ENCODE measurements at regions not wholly inside any gene's neighbourhood (a gene's known extent, or its start where the extent isn't known, plus 50 kb on each side); places are given as distances from the start of the nearest gene placed in this dataset.

DNA sequence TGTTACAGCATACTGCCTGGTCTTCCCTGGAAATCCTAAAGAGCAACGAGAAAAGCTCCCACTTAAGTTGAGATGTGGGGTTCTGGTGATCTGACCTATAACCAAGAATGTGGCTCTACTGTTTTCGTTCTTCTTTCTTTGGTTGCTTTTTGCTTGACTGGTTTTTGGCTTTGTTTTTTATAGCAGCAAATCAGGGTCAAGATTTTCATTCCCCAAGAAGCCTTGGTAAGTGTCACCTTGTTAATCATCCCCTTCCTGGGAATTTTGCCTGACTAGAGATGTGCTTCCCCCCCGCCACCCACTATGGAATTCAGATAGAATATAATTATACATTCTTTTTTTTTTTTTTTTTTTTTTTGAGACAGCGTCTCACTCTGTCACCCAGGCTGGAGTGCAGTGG lies 116.7 kb upstream of the FOXN3 start:
- Histone ChIP-seq H3K27me3 (no peaks in the 10 kb centered on the region), H3K27ac (no peak overlapping the region), H3K9me3 (no peaks in the 10 kb centered on the region), H3K36me3 (no peaks in the 10 kb centered on the region), H3K4me3 (no peak overlapping the region), H3K4me1 (peaks cover 0 to 14% (median 6%) of the 10 kb centered on the region in 4 donors)
- intact Hi-C loops (cut with DNase I; ENCODE audit: low total_unique reads), result no loop called here
- DNase-seq, result no peak
- TF ChIP-seq, protein P1, sequence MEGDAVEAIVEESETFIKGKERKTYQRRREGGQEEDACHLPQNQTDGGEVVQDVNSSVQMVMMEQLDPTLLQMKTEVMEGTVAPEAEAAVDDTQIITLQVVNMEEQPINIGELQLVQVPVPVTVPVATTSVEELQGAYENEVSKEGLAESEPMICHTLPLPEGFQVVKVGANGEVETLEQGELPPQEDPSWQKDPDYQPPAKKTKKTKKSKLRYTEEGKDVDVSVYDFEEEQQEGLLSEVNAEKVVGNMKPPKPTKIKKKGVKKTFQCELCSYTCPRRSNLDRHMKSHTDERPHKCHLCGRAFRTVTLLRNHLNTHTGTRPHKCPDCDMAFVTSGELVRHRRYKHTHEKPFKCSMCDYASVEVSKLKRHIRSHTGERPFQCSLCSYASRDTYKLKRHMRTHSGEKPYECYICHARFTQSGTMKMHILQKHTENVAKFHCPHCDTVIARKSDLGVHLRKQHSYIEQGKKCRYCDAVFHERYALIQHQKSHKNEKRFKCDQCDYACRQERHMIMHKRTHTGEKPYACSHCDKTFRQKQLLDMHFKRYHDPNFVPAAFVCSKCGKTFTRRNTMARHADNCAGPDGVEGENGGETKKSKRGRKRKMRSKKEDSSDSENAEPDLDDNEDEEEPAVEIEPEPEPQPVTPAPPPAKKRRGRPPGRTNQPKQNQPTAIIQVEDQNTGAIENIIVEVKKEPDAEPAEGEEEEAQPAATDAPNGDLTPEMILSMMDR (IDR thresholded peaks at IDR 0.05), result no peak

DNA sequence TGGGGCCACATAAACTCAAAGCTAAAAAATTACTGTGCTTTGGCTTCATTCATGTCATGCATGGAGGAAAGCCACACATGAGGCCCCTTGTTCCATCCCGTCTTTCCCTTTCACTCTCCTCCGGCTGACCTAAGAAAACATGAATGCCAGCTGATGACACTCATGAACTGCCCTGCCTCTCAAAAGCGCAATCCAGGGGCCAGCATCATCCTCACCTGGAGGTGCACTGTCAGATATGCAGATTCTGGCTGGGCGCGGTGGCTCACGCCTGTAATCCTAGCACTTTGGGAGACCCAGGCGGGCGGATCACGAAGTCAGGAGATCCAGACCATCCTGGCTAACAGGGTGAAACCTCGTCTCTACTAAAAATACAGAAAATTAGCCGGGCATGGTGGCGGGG lies 116.1 kb upstream of the FOXN3 start:
- Histone ChIP-seq H3K4me3 (no peak overlapping the region), H3K4me1 (peaks cover 0 to 14% (median 6%) of the 10 kb centered on the region in 4 donors), H3K36me3 (no peaks in the 10 kb centered on the region), H3K9me3 (no peaks in the 10 kb centered on the region), H3K27me3 (no peaks in the 10 kb centered on the region), H3K27ac (no peak overlapping the region)
- intact Hi-C loops (cut with DNase I; ENCODE audit: low total_unique reads), result no loop called here
- DNase-seq, result no peak
- TF ChIP-seq, protein P1 (IDR thresholded peaks at IDR 0.05), result no peak

DNA sequence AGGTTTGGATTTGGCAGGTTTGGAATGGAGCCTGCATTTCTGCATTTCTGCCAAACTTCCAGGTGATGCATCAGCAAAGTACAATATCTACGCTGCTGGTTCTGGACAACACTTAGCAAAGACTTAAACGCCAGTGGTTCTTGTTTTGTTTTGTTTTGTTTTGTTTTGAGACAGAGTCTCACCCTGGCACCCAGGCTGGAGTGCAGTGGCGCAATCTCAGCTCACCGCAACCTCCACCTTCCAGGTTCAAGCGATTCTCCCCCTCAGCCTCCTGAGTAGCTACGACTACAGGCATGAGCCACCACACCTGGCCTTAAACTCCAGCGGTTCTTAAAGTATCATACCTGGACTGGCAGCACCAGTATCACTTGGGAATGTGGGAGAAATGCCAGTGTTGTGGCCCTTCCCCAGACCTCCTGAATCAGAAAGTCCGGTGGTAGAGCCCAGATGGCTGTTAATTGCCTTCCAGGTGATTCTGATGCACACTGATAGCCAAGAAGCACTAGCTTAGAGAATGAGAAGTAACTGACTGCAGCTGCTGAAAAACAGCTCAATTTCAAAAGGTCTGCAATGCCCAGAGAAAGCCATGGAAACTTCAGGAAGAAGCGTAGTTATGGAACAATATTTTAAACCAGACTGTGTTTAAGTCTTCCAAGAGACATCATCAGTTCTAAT lies 114.8 kb upstream of the FOXN3 start:
- Histone ChIP-seq H3K9me3 (no peaks in the 10 kb centered on the region), H3K36me3 (no peaks in the 10 kb centered on the region), H3K27ac (no peak overlapping the region), H3K4me1 (peaks cover 0 to 14% (median 6%) of the 10 kb centered on the region in 4 donors), H3K4me3 (no peak overlapping the region), H3K27me3 (no peaks in the 10 kb centered on the region)
- no peak for DNase-seq
- intact Hi-C loops (cut with DNase I; ENCODE audit: low total_unique reads), result no loop called here
- TF ChIP-seq, protein P1 (IDR thresholded peaks at IDR 0.05), result no peak

GRCh38 chr14:89524990-89525667 lies 108.1 kb upstream of the FOXN3 start:
- Histone ChIP-seq H3K36me3 (no peaks in the 10 kb centered on the region), H3K4me3 (no peak overlapping the region), H3K27me3 (no peaks in the 10 kb centered on the region), H3K27ac (no peak overlapping the region), H3K9me3 (peaks cover 0 to 10% (median 0%) of the 10 kb centered on the region in 3 donors), H3K4me1 (no peaks in the 10 kb centered on the region)
- DNase-seq, result no peak
- TF ChIP-seq, protein P1 (IDR thresholded peaks at IDR 0.05), result no peak
- intact Hi-C loops (cut with DNase I; ENCODE audit: low total_unique reads), result no loop called here

- intact Hi-C loops (cut with DNase I; ENCODE audit: low total_unique reads), result no loop called here
- TF ChIP-seq, protein P1 (IDR thresholded peaks at IDR 0.05), result no peak
- no peaks in the 10 kb centered on the region for H3K4me1 ChIP-seq
- H3K4me3 ChIP-seq, result no peak overlapping the region
- no peaks in the 10 kb centered on the region for H3K27me3 ChIP-seq
- H3K9me3 ChIP-seq, result peaks cover 0 to 10% (median 0%) of the 10 kb centered on the region in 3 donors
- H3K27ac ChIP-seq, result no peak overlapping the region
- no peaks in the 10 kb centered on the region for H3K36me3 ChIP-seq
- no peak for DNase-seq
Observed at GRCh38 chr14:89524412-89524811, 107.4 kb upstream of the FOXN3 start.

Measured in tibial artery (tissue), 4 donors.